GM12892 (cell line): ENCODE measurements at regions not wholly inside any gene's neighbourhood (a gene's known extent, or its start where the extent isn't known, plus 50 kb on each side); places are given as distances from the start of the nearest gene placed in this dataset.
"Not testable (repeated sequence)": the region's sequence is repeated elsewhere in the genome, so short reads cannot be mapped to it uniquely, and the experiment has no call there.

Experiments
- POLR2A ChIP-seq: IDR thresholded peaks from 2 replicates; pipeline ENCODE4 v1.6.1; 2011; ENCODE audit warnings: low read depth, low read length, control low read depth
- POLR2AphosphoS5 ChIP-seq: IDR thresholded peaks from 2 replicates; pipeline ENCODE4 v1.6.1; 2011; ENCODE audit warnings: low read depth, low read length, control low read depth
- TAF1 ChIP-seq: IDR thresholded peaks from 2 replicates; pipeline ENCODE4 v1.6.1; 2011; ENCODE audit warnings: low read depth, mild to moderate bottlenecking, control low read depth, low read length, borderline replicate concordance

- TF ChIP-seq POLR2A, TAF1, POLR2AphosphoS5: not testable (repeated sequence)
Measured at GRCh38 chr1:94289244-94289643, 51.9 kb upstream of the ARHGAP29 start.
